A673 (cell line): ENCODE measurements at regions not wholly inside any gene's neighbourhood (a gene's known extent, or its start where the extent isn't known, plus 50 kb on each side); places are given as distances from the start of the nearest gene placed in this dataset.
"Not testable (repeated sequence)": the region's sequence is repeated elsewhere in the genome, so short reads cannot be mapped to it uniquely, and the experiment has no call there.

ENCODE experiments used
- BruUV-seq: library from RNA; stranded (reverse); fragments of 400-500 nt; replicated peaks from 2 replicates; lab custom pipeline; 2021; lab: Mats Ljungman, UMichigan
- CTCF ChIA-PET: fragments of 300-600 bp; sonication (Branson Sonifier 250); formaldehyde crosslinking; loops from one replicate; lab custom pipeline; 2022; ENCODE audit warnings: antibody characterized with exemption; lab: Charles Lee
- POLR2A ChIA-PET: fragments of 300-600 bp; sonication (Branson Sonifier 250); formaldehyde crosslinking; loops from one replicate; lab custom pipeline; 2022; ENCODE audit warnings: antibody characterized with exemption; ENCODE audit not compliant: low non-redundant PET; lab: Charles Lee
- DNase-seq: peaks from one replicate; pipeline ENCODE4 v3.0.0-alpha.2; 2015; ENCODE audit warnings: low spot score
- H3K27ac ChIP-seq: fragments of 200-600 bp; sonication (generic); 2 replicates; pipeline ENCODE4 v1.5.1; 2016; ENCODE audit warnings: mixed run types, low read depth, mild to moderate bottlenecking, mixed read lengths, antibody characterized with exemption, low read length; ENCODE audit not compliant: poor library complexity, severe bottlenecking
- H3K27me3 ChIP-seq: fragments of 200-600 bp; sonication (generic); replicated peaks from 2 replicates; pipeline ENCODE4 v1.6.1; 2017; ENCODE audit warnings: mixed run types, low read depth, mild to moderate bottlenecking, mixed read lengths, antibody characterized with exemption, low read length; ENCODE audit not compliant: insufficient read depth, poor library complexity
- H3K36me3 ChIP-seq: fragments of 200-600 bp; sonication (generic); 2 replicates; pipeline ENCODE4 v1.6.1; 2016; ENCODE audit warnings: mixed run types, mild to moderate bottlenecking, mixed read lengths, antibody characterized with exemption, low read length; ENCODE audit not compliant: insufficient read depth, poor library complexity, severe bottlenecking
- H3K4me1 ChIP-seq: fragments of 200-600 bp; sonication (generic); 2 replicates; pipeline ENCODE4 v1.6.1; 2017; ENCODE audit warnings: mixed run types, mild to moderate bottlenecking, mixed read lengths, antibody characterized with exemption, low read length; ENCODE audit not compliant: insufficient read depth, poor library complexity, severe bottlenecking
- H3K4me3 ChIP-seq: fragments of 200-600 bp; sonication (generic); 2 replicates; pipeline ENCODE4 v1.5.1; 2016; ENCODE audit warnings: low read depth, mixed run types, mild to moderate bottlenecking, mixed read lengths, low read length; ENCODE audit not compliant: poor library complexity, severe bottlenecking
- H3K9me3 ChIP-seq: fragments of 200-600 bp; sonication (generic); 2 replicates; pipeline ENCODE4 v1.6.1; 2016; ENCODE audit warnings: mixed run types, low read depth, mild to moderate bottlenecking, mixed read lengths, antibody characterized with exemption, low read length; ENCODE audit not compliant: poor library complexity, severe bottlenecking
- intact Hi-C: fragments of 100-400 bp; cut with micrococcal nuclease; formaldehyde crosslinking; loops from one replicate; pipeline ENCODE4 v1.10.0; 2022; ENCODE audit not compliant: unreplicated experiment

- H3K27me3 ChIP-seq, H3K27ac ChIP-seq, H3K9me3 ChIP-seq, POLR2A ChIA-PET, intact Hi-C loops, CTCF ChIA-PET, H3K36me3 ChIP-seq, H3K4me1 ChIP-seq, DNase-seq, H3K4me3 ChIP-seq, BruUV-seq: not testable (repeated sequence)
Measured at GRCh38 chr9:41367301-41367700, 178.2 kb upstream of the ZNG1F start.

DNA sequence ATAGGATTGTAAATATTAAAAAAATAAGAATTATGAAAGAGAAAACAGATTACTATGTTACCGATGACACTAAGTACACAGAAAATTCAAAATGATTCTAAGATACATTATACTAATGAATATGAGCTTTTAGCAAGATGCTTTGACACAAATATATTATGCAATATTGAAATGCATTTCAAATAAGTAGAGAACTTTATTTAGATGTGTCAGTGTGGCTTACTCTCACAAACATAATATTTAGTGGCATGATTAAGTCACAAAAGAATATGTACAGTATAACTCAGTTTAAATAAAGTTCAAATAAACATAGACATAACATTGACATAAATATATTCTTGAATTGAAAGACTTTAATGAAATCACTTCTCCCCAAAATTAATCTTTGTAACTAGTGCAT is 172.7 kb upstream of the ZNG1F start:
- intact Hi-C loops, CTCF ChIA-PET, H3K4me3 ChIP-seq, H3K9me3 ChIP-seq, H3K27ac ChIP-seq, BruUV-seq, H3K36me3 ChIP-seq, H3K27me3 ChIP-seq, POLR2A ChIA-PET, DNase-seq, H3K4me1 ChIP-seq: not testable (repeated sequence)

DNA sequence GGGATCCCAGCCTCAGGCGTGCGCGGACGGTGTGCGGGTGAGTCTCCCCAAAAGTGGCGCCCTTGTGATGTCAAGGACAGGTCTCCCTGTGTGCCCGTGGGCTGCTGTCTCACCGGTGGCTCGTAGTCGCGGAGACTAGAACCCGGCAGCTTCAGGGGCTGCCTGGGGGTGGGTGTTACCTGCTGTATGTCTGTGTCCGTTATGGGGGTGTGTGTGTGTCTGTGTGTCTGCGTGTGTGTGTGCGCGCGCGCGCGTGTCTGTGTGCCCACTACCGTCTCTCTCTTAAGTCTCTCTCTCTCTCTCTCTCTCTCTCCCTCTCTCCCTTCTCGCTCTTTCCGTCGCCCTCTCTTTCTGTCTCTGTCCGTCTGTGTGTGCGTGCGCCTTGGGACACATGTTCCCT is 170.0 kb upstream of the ZNG1F start:
- H3K9me3 ChIP-seq, intact Hi-C loops, BruUV-seq, POLR2A ChIA-PET, H3K27me3 ChIP-seq, H3K36me3 ChIP-seq, H3K4me1 ChIP-seq, CTCF ChIA-PET: not testable (repeated sequence)
- Histone ChIP-seq H3K27ac (peak overlapping the region; percentile 37), H3K4me3 (peak overlapping the region; percentile 48)
- DNase-seq, result peak; percentile 1

DNA sequence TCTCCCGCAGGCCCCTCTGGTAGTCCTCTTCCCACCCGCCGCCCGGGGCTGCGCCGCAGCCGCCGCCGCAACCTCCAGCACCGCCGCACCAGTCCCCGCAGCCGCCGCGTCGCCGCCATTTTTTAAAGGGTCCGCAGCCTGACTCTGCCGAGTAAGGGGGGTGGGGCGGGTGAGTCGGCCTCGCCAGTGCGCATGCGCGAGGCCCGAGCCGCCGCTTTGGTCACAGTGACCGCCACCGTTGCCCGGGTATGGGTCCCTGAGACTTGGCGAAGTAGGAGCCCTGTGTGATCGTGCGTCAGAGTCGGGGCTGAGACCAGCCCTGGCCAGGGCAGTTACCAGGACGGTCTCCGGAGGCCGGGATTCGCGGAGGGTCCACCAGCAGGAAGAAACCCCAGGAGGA is 169.6 kb upstream of the ZNG1F start:
- DNase-seq, result peak; percentile 65
- H3K36me3 ChIP-seq, result not testable (repeated sequence)

DNA sequence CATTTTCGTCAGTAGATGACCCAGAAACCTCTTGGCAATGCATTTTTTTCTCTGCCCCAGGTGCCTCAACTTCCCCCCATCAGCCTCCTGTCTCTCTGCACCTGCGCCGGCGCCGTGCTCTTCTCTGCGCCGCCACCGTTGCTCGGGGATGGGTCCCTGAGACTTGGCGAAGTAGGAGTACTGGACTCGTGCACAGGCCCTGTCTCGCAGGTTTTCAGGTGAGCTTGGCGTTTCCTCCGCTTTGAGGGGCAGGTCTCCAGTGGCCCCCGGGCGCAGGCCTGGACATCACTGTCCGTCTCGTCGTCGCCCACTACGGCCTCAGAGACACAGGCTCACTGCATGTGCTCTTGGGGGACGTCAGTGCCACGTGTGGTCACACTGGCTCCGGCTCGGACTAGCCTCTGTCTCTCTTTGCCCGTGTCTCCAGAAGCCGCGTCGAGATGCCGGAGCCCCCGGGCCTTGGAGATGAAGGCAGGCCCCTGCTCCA is 168.8 kb upstream of the ZNG1F start:
- CTCF ChIA-PET, H3K4me1 ChIP-seq, BruUV-seq, H3K36me3 ChIP-seq, DNase-seq, H3K9me3 ChIP-seq, POLR2A ChIA-PET, H3K27ac ChIP-seq, intact Hi-C loops, H3K27me3 ChIP-seq: not testable (repeated sequence)
- H3K4me3 ChIP-seq, result peak overlapping the region; percentile 48

More for the DNA sequence above, 169.6 kb upstream of the ZNG1F start:
- H3K27me3 ChIP-seq, intact Hi-C loops, POLR2A ChIA-PET, H3K9me3 ChIP-seq, H3K27ac ChIP-seq, BruUV-seq, CTCF ChIA-PET, H3K4me1 ChIP-seq: not testable (repeated sequence)
- peak overlapping the region; percentile 48 for H3K4me3 ChIP-seq

GRCh38 chr9:41357350-41357748 is 168.2 kb upstream of the ZNG1F start:
- H3K9me3 ChIP-seq, POLR2A ChIA-PET, H3K4me3 ChIP-seq, CTCF ChIA-PET, H3K4me1 ChIP-seq, intact Hi-C loops, H3K27ac ChIP-seq, DNase-seq, H3K36me3 ChIP-seq, H3K27me3 ChIP-seq: not testable (repeated sequence)
- BruUV-seq, result TSS peak; percentile 75

DNA sequence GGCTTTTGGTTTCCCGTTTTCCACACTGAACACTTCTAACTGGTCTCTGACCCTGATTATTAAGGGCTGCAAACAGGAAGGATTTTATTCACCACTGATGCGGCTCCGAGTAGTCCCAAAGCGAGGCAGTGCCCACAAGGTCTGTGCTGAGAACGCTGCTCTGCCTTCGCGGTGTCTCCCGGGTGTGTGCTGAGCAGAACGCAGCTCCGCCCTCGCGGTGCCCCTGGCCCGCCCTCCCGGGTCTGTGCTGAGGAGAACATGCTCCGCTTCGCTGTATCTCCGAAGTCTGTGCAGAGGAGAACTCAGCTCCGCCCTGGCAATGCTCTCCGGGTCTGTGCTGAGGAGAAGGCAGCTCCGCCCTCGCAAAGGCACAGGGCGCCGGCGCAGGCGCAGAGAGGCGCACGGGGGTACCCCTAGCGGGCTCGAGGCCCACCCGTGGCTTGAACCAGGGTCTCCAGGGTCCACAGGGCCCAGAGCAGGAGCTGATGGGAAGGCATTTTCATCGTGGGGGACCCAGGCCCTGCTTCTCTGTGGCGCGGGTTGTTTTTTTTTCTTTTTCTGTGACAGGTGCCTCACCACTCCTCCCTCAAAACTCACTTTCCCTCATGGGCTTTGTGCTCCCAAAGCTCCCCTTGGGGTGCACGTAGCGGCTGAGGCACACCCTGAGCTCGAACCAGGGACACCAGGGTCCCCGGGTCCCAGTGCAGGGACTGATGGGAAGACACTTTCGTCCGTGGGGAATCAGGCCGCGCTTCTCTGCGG is 167.7 kb upstream of the ZNG1F start:
- H3K9me3 ChIP-seq, POLR2A ChIA-PET, intact Hi-C loops, H3K27me3 ChIP-seq, BruUV-seq, H3K27ac ChIP-seq, CTCF ChIA-PET, H3K4me1 ChIP-seq, H3K36me3 ChIP-seq, H3K4me3 ChIP-seq: not testable (repeated sequence)
- DNase-seq, result peak; percentile 49
